ENCODE measurements at regions not wholly inside any gene's neighbourhood (a gene's known extent, or its start where the extent isn't known, plus 50 kb on each side); places are given as distances from the start of the nearest gene placed in this dataset.

DNA sequence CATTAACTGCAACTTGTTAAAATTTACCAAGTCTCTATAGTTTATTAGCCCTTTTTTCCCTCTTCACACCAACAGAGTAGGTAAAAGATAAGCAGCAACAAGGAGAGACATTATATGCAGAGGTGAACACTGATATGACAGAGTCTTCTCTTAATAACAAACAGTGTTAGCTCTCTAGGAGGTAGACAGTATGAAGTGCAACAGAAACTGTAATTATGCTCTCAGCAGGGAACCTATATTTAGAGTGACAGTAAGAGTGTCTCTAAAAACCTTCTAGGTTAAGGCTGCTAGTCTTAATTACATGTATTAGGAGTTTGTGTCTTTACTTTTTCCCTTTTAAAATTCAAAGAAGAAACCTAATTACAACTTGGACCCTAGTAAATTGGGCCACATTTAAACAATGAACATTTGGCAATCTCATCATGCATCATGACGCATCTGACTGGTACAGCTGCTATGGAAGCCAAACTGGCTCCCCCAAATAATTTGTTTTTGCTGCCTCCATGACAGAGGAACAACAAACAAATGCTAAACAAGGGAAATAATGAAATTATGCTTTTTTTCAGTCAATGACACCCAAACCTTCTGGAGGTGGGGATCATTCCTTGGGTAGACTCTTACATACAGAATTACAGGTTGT is 69.9 kb upstream of the MMADHC start:
- Mint-ChIP-seq H3K36me3 (ENCODE audit: low read depth) (no peaks in the 10 kb centered on the region), H3K4me1 (no peaks in the 10 kb centered on the region), H3K4me3 (no peak overlapping the region), H3K27ac (no peak overlapping the region), H3K27me3 (no peaks in the 10 kb centered on the region), H3K9me3 (no peaks in the 10 kb centered on the region)
- no peak for DNase-seq
- ChIA-PET CTCF (no interaction called here), POLR2A (no interaction called here)

DNA sequence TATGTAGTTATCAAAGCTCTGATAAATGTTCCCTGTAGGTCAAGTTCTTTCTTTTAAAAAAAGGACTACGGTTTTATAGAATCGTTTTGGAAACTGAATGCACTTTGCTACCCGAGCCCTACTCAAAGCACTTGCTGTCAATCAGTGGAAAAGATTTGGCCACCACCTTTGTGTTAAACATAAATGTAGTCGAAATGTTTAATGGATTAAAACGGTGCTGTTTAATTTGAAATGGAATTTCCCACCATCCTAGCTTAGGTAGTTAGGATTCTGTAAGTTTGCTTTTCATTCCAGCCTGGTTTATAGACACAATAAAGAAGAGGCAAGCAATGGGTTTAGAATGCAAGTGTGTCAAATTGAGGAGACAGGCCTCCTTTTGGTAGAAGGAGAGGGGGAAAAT is 69.4 kb upstream of the MMADHC start:
- Mint-ChIP-seq H3K27me3 (no peaks in the 10 kb centered on the region), H3K27ac (no peak overlapping the region), H3K9me3 (no peaks in the 10 kb centered on the region), H3K4me3 (no peak overlapping the region), H3K36me3 (ENCODE audit: low read depth) (no peaks in the 10 kb centered on the region), H3K4me1 (no peaks in the 10 kb centered on the region)
- POLR2A ChIA-PET: no interaction called here
- CTCF ChIA-PET: no interaction called here
- DNase-seq: no peak

DNA sequence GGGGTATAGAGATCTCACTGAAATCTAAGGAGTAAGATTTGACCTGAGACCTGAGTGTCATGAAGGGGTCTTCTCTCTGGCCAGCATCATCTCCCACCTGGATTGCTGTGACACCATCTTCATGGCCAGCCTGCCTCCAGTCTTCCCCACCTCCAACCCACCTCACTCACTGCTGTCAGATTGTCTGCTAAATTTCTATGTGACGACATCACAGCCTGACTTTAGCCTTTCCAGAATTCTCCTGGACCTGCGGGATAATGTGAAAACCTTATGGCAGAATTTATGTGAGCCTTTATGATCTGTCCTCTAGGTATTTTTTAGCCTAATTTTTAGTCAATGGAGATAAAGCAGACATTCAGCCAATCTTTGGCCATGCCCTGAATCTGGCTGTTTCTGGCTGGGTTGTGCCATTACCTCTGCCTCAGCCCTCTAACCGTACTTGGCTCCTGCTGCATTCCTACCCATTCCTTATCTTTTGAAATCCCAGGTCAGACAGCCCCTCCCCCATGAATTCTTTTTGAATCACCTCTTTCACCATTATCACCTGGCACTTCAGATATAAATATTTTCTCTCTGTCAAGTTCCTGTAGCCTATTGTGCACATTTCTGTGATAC is 66.4 kb upstream of the MMADHC start:
- no peaks in the 10 kb centered on the region for H3K4me1 Mint-ChIP-seq

DNA sequence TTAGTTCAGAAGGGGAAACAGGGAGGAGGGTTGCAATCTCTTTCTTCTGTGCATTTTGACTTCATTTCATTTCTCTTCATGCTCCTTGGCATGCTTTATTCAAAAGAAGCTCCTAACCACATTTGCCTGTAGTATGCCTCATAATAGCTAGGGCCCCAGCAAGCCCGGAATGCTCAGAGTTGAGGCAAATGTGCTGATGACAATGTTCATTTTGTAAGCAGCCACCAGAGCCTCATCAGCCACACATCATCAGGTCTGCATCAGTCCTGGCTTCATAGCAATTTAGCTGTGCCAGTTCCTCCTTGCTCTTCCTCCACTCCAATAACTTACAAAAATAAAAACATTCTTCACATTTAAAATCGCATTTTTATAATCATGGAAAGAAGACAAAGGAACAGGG is 65.4 kb upstream of the MMADHC start:
- POLR2A ChIA-PET: no interaction called here

More for the DNA sequence above, 66.4 kb upstream of the MMADHC start:
- no peaks in the 10 kb centered on the region for H3K36me3 Mint-ChIP-seq (ENCODE audit: low read depth)
- H3K27me3 Mint-ChIP-seq: no peaks in the 10 kb centered on the region
- no peaks in the 10 kb centered on the region for H3K9me3 Mint-ChIP-seq
- POLR2A ChIA-PET: no interaction called here
- no peak overlapping the region for H3K27ac Mint-ChIP-seq
- no peak overlapping the region for H3K4me3 Mint-ChIP-seq
- no peak for DNase-seq
- CTCF ChIA-PET: no interaction called here

DNA sequence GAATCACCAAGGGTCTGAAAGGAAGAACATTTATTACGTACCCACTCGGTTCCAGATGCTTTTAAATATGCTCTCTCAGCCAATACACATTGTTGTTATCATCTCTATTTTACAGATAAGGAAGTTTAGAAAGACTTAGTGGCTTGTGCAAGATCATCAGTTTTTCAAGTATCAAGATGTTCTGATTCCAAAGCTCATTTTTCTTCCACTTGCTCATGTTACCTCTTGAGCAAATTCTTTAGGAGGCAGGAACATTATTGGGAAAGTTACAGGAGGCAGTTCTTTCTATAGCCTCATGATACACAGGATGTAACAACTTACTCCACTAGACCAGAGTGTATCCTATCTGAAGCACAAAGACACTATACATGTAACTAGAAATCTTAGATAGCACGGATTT is 65.0 kb upstream of the MMADHC start:
- ChIA-PET POLR2A (no interaction called here), CTCF (no interaction called here)
- no peak for DNase-seq
- H3K36me3 Mint-ChIP-seq (ENCODE audit: low read depth): no peaks in the 10 kb centered on the region
- no peak overlapping the region for H3K27ac Mint-ChIP-seq
- H3K9me3 Mint-ChIP-seq: no peaks in the 10 kb centered on the region
- no peak overlapping the region for H3K4me3 Mint-ChIP-seq
- no peaks in the 10 kb centered on the region for H3K4me1 Mint-ChIP-seq
- H3K27me3 Mint-ChIP-seq: no peaks in the 10 kb centered on the region

More for the DNA sequence above, 65.4 kb upstream of the MMADHC start:
- CTCF ChIA-PET: no interaction called here
- Mint-ChIP-seq H3K4me1 (no peaks in the 10 kb centered on the region), H3K9me3 (no peaks in the 10 kb centered on the region), H3K4me3 (no peak overlapping the region), H3K27me3 (no peaks in the 10 kb centered on the region), H3K36me3 (ENCODE audit: low read depth) (no peaks in the 10 kb centered on the region), H3K27ac (no peak overlapping the region)
- DNase-seq: no peak

DNA sequence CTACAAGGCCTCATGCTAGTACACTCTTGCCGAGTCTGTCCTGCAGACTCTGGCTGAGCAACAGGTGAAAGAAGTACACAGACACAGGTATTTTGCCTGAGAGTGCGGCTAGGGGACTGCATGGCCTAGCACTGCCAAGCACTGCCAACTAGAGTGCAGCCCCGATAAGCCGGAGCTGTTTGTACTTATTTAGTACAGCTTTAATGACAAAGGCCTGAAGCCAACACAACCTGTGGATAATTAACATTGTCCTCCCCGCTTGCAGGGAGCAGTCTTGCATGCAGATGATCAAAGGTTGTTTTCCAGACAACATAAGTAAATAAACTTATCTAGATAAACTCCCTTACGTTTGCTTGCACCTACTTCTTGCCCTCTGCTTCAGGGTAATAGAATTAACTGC is 63.7 kb upstream of the MMADHC start:
- POLR2A ChIA-PET: no interaction called here
- no peaks in the 10 kb centered on the region for H3K36me3 Mint-ChIP-seq (ENCODE audit: low read depth)
- H3K27ac Mint-ChIP-seq: no peak overlapping the region

DNA sequence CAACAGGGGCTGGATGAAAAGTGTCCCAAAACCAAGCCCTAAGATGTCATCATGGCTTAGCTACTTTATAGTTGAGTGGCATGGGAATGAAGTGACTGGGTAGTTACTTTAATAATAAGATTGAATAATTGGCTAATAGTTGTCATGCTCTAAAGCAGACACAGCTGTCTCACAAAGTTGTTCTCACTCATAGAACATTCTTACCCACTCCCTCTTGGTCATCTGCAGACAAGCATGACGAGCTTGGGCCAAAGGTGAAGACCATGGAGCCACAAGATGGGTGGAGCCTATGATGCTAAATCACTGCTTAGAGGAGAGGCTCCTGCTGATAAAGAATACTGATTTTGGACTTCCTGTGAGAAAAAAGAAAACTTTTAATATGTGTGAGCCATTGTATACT is 62.4 kb upstream of the MMADHC start:
- H3K27ac Mint-ChIP-seq: no peak overlapping the region
- H3K4me3 Mint-ChIP-seq: no peak overlapping the region
- no peaks in the 10 kb centered on the region for H3K36me3 Mint-ChIP-seq (ENCODE audit: low read depth)
- H3K27me3 Mint-ChIP-seq: no peaks in the 10 kb centered on the region
- ChIA-PET CTCF (no interaction called here), POLR2A (no interaction called here)
- H3K9me3 Mint-ChIP-seq: no peaks in the 10 kb centered on the region
- DNase-seq: no peak
- H3K4me1 Mint-ChIP-seq: no peaks in the 10 kb centered on the region

More for the DNA sequence above, 63.7 kb upstream of the MMADHC start:
- CTCF ChIA-PET: no interaction called here
- Mint-ChIP-seq H3K4me3 (no peak overlapping the region), H3K4me1 (no peaks in the 10 kb centered on the region), H3K9me3 (no peaks in the 10 kb centered on the region), H3K27me3 (no peaks in the 10 kb centered on the region)
- DNase-seq: no peak

DNA sequence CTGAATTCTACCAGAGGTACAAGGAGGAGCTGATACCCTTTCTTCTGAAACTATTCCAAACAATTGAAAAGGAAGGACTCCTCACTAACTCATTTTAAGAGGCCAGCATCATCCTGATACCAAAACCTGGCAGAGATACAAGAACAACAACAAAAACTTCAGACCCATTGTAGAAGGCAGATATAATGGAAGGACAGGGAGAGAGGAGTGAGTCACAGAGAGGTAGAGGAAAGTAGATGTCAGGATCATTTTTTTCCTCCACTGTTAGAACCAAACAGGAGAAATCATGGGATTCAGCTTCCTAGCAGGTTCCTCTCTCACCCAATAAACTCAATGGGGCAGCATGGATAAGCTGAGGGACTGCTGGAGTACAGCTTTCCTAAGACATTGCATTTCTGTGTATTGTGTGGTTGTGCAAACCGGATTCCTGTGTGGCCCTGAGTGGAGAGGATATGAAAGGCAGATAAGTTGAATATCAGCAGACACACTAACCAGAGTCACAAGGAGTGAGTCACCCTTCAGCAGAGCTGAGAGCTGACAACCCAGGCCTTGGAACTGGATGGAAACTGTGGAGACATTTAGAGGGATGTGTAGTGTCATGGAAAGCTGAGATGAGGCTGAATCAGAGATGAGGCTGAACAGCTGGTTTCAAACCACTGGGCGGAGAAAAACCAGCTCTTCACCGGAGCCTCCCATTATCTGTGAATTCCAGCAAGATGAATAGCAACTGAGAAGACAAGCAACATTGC is 60.9 kb upstream of the MMADHC start:
- no peak overlapping the region for H3K4me3 Mint-ChIP-seq
- no peaks in the 10 kb centered on the region for H3K36me3 Mint-ChIP-seq (ENCODE audit: low read depth)
- H3K9me3 Mint-ChIP-seq: peaks cover 2% of the 10 kb centered on the region

DNA sequence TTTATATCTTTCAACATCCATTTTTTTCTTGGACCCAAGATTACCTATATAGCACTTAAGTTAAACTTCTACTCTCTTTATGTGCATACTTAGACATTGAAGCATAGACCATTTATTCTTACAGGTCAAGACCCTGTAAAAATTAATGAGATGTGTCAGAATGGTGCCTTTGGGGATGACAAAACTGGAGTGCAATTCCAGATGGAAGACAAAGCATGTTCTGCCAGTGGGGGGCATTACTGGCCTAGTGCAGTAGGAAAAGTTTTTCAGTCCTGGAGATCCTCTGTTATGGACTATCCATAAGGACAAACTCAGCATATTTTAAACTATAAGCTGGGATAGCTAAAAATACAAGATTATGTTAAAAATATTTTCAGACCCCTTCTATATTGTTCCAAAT is 57.8 kb upstream of the MMADHC start:
- DNase-seq: no peak
- no peak overlapping the region for H3K27ac Mint-ChIP-seq
- no peaks in the 10 kb centered on the region for H3K27me3 Mint-ChIP-seq
- no peaks in the 10 kb centered on the region for H3K4me1 Mint-ChIP-seq
- CTCF ChIA-PET: no interaction called here
- peaks cover 2% of the 10 kb centered on the region for H3K9me3 Mint-ChIP-seq
- POLR2A ChIA-PET: no interaction called here
- H3K36me3 Mint-ChIP-seq (ENCODE audit: low read depth): no peaks in the 10 kb centered on the region
- no peak overlapping the region for H3K4me3 Mint-ChIP-seq

More for the DNA sequence above, 60.9 kb upstream of the MMADHC start:
- H3K27ac Mint-ChIP-seq: no peak overlapping the region
- CTCF ChIA-PET: no interaction called here
- H3K4me1 Mint-ChIP-seq: no peaks in the 10 kb centered on the region
- H3K27me3 Mint-ChIP-seq: no peaks in the 10 kb centered on the region
- no peak for DNase-seq
- POLR2A ChIA-PET: no interaction called here
